Uterus (tissue), 3 donors: ENCODE measurements at regions not wholly inside any gene's neighbourhood (a gene's known extent, or its start where the extent isn't known, plus 50 kb on each side); places are given as distances from the start of the nearest gene placed in this dataset.

Experiments
- DNase-seq, 2 donors: peaks; one replicate each; pipeline ENCODE4 v3.0.0-alpha.2; 2019 to 2020
- H3K27ac ChIP-seq, 2 donors: fragments of 200-600 bp; sonication (generic); 1 replicate in 1 of 2; 2 replicates in 1 of 2; pipeline ENCODE4 v1.5.1; 2016 to 2018
- H3K27me3 ChIP-seq, 2 donors: fragments of 200-600 bp; sonication (generic); one replicate each; pipeline ENCODE4 v1.5.1; 2018 to 2019; ENCODE audit warnings: control low read depth in 1 of 2
- H3K36me3 ChIP-seq, 2 donors: fragments of 200-600 bp; sonication (generic); one replicate each; pipeline ENCODE4 v1.5.1; 2019; ENCODE audit warnings: control low read depth in 1 of 2
- H3K4me1 ChIP-seq, 2 donors: fragments of 200-600 bp; sonication (generic); one replicate each; pipeline ENCODE4 v1.5.1; 2018 to 2019; ENCODE audit warnings: control low read depth in 1 of 2
- H3K4me3 ChIP-seq, 2 donors: fragments of 200-600 bp; sonication (generic); 1 replicate in 1 of 2; 2 replicates in 1 of 2; pipeline ENCODE4 v1.5.1; 2018 to 2019; ENCODE audit warnings: mild to moderate bottlenecking in 1 of 2
- H3K9me3 ChIP-seq, 2 donors: fragments of 200-600 bp; sonication (generic); one replicate each; pipeline ENCODE4 v1.5.1; 2019; ENCODE audit warnings: control low read depth in 1 of 2
- POLR2A ChIP-seq, 2 donors: fragments of 450-650 bp; IDR thresholded peaks; one replicate each; pipeline ENCODE4 v1.6.1; 2016; ENCODE audit warnings: antibody characterized with exemption in 2 of 2, mild to moderate bottlenecking in 1 of 2, moderate library complexity in 1 of 2
- intact Hi-C: fragments of 100-400 bp; cut with DNase I; formaldehyde crosslinking; loops from one replicate; pipeline ENCODE4 v1.15.1; 2023; ENCODE audit warnings: low total_unique reads
- TF ChIP-seq, protein P1 (sequence below), 4 experiments: fragments of 200-600 bp in 2 of 4; fragments of 450-650 bp in 2 of 4; sonication (generic) in 2 of 4; IDR thresholded peaks; one replicate each; pipeline ENCODE4 v1.5.1; 2016 to 2019; ENCODE audit warnings: antibody characterized with exemption in 4 of 4, mild to moderate bottlenecking in 2 of 4, moderate library complexity in 1 of 4
- donor health status: DM: yes; HTN: yes; CAD: no.

DNA sequence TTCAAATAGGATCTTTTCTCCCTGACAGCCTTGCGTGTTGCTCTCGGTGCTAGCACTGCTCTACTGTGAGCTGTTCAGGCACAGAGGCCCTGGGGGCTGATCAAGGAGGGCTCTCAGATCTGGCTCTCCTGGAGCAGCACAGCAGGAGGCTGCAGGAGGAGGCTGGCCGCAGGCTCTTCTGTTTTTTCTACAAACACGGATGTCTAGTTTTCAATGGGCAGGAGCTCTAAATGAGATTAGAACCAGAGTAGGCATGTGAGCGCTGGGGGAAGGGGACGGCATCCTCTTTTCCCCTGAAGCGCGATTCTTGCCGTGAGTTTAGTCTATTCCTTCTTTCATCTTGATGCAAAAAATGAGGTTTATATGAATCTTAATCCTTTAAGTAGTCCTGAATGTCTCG is 61.7 kb upstream of the IRX4 start:
- no peak for TF ChIP-seq POLR2A (IDR thresholded peaks at IDR 0.05)
- TF ChIP-seq, protein P1, sequence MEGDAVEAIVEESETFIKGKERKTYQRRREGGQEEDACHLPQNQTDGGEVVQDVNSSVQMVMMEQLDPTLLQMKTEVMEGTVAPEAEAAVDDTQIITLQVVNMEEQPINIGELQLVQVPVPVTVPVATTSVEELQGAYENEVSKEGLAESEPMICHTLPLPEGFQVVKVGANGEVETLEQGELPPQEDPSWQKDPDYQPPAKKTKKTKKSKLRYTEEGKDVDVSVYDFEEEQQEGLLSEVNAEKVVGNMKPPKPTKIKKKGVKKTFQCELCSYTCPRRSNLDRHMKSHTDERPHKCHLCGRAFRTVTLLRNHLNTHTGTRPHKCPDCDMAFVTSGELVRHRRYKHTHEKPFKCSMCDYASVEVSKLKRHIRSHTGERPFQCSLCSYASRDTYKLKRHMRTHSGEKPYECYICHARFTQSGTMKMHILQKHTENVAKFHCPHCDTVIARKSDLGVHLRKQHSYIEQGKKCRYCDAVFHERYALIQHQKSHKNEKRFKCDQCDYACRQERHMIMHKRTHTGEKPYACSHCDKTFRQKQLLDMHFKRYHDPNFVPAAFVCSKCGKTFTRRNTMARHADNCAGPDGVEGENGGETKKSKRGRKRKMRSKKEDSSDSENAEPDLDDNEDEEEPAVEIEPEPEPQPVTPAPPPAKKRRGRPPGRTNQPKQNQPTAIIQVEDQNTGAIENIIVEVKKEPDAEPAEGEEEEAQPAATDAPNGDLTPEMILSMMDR (IDR thresholded peaks at IDR 0.05), result no peak
- no peak overlapping the region for H3K27ac ChIP-seq
- H3K4me3 ChIP-seq, result no peak overlapping the region
- no peak for DNase-seq
- no peaks in the 10 kb centered on the region for H3K4me1 ChIP-seq
- no peaks in the 10 kb centered on the region for H3K27me3 ChIP-seq
- intact Hi-C loops, result no loop called here
- H3K9me3 ChIP-seq, result no peaks in the 10 kb centered on the region
- H3K36me3 ChIP-seq, result no peaks in the 10 kb centered on the region

DNA sequence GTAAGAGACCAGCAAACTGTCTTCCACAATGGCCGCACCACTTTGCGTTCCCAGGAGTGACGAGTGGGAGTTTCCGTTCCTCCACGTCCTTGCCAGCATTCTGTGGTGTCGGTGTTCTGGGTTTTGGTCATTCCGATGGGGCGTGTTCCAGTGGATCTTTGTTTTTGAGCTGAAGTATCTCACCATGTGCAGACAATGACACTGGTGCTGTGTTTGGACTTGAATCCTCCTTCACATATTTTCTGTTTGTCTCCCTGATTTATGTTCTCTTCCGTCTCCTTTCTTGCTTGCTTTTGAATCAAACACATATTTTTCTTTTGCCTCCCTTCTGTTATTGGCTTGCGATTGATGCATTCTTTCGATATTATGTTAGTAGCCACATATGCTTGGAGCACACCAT is 60.8 kb upstream of the IRX4 start:
- H3K36me3 ChIP-seq, result no peaks in the 10 kb centered on the region
- no peaks in the 10 kb centered on the region for H3K4me1 ChIP-seq
- H3K27ac ChIP-seq, result no peak overlapping the region
- H3K4me3 ChIP-seq, result no peak overlapping the region
- intact Hi-C loops, result no loop called here
- H3K27me3 ChIP-seq, result no peaks in the 10 kb centered on the region
- no peak for DNase-seq
- TF ChIP-seq, protein P1 (IDR thresholded peaks at IDR 0.05), result no peak
- TF ChIP-seq POLR2A (IDR thresholded peaks at IDR 0.05), result no peak
- H3K9me3 ChIP-seq, result no peaks in the 10 kb centered on the region

DNA sequence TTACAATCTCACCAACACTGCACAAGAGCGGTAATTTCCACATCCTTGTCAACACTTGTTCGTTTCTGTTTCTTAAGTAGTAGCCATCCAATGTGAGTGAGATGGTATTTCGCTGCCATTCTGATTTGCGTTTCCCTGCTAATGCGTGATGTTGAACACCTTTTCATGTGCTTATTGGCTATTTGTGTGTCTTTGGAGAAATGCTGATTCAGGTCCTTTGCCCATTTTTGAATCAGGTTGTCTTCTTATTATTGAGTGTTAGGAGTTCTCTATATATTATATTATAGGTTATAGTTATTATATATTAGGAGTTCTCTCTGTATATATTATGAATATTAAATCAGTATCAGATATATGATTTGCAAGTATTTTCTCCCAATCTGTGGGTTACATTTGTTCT is 59.9 kb upstream of the IRX4 start:
- H3K4me3 ChIP-seq, result no peak overlapping the region
- TF ChIP-seq, protein P1 (IDR thresholded peaks at IDR 0.05), result no peak
- H3K27me3 ChIP-seq, result no peaks in the 10 kb centered on the region
- no peaks in the 10 kb centered on the region for H3K4me1 ChIP-seq
- no peaks in the 10 kb centered on the region for H3K9me3 ChIP-seq
- DNase-seq, result no peak
- H3K27ac ChIP-seq, result no peak overlapping the region
- no peaks in the 10 kb centered on the region for H3K36me3 ChIP-seq
- intact Hi-C loops, result no loop called here

DNA sequence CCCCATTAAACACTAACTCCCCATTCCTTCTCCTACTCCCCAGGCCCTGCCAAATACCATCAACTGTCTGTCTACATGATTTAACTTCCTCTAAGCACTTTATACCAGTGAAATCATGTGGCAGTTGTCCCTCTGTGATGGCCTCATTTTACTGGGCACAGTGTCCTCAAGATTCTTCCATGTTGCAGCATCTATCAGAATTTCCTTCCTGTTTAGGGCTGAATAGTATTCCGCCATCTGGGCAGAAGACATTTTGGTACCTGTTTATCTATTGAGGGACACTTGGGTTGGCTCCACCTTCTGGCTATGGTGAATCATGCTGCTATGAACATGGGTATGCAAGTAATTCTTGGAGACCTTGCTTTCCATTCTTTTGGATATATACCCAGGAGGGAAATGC is 59.4 kb upstream of the IRX4 start:
- TF ChIP-seq, protein P1 (IDR thresholded peaks at IDR 0.05), result no peak
- TF ChIP-seq POLR2A (IDR thresholded peaks at IDR 0.05), result no peak
- H3K4me3 ChIP-seq, result no peak overlapping the region
- H3K36me3 ChIP-seq, result no peaks in the 10 kb centered on the region
- DNase-seq, result no peak
- H3K9me3 ChIP-seq, result no peaks in the 10 kb centered on the region
- no peaks in the 10 kb centered on the region for H3K27me3 ChIP-seq
- H3K27ac ChIP-seq, result no peak overlapping the region
- intact Hi-C loops, result no loop called here
- H3K4me1 ChIP-seq, result no peaks in the 10 kb centered on the region

DNA sequence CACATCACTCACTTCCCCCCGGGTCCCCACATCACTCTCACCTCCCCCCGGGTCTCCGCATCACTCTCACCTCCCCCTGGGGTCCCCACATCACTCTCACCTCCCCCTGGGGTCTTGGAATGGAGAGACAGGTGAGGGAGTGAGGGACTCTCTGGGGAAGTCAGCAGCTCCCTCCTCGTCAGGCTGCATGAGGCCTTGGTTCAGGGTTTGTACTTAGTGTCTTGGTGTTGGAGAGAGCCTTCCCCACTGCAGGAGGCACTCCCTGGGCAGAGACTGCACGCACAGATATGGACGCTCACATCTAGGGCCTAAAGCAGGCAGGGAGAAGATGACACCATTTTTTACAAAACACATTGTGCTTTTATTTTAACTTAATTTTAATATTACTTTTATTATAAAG is 56.5 kb upstream of the IRX4 start:
- Histone ChIP-seq H3K4me3 (no peak overlapping the region), H3K27ac (no peak overlapping the region), H3K27me3 (no peaks in the 10 kb centered on the region), H3K9me3 (no peaks in the 10 kb centered on the region), H3K4me1 (no peaks in the 10 kb centered on the region), H3K36me3 (no peaks in the 10 kb centered on the region)
- intact Hi-C loops, result no loop called here
- no peak for TF ChIP-seq POLR2A (IDR thresholded peaks at IDR 0.05)
- TF ChIP-seq, protein P1 (IDR thresholded peaks at IDR 0.05), result no peak
- no peak for DNase-seq
